ENCODE measurements at regions not wholly inside any gene's neighbourhood (a gene's known extent, or its start where the extent isn't known, plus 50 kb on each side); places are given as distances from the start of the nearest gene placed in this dataset.
"Not testable (repeated sequence)": the region's sequence is repeated elsewhere in the genome, so short reads cannot be mapped to it uniquely, and the experiment has no call there.

- Histone ChIP-seq H3K9me3 (ENCODE audit: control insufficient read depth, low read depth, low read length) (no peaks in the 10 kb centered on the region), H3K36me3 (ENCODE audit: control insufficient read depth in 2 of 2, extremely low read depth in 1 of 2, insufficient read depth in 2 of 2, low read length in 2 of 2) (no peaks in the 10 kb centered on the region), H3K9me1 (ENCODE audit: control insufficient read depth, extremely low read depth, insufficient read depth, low read length) (no peaks in the 10 kb centered on the region), H3K4me1 (ENCODE audit: control insufficient read depth, extremely low read depth, insufficient read depth, low read length) (no peaks in the 10 kb centered on the region), H3K9ac (ENCODE audit: control insufficient read depth, extremely low read depth, insufficient read depth, low read length) (no peak overlapping the region), H3K4me3 (ENCODE audit: control insufficient read depth in 2 of 3, extremely low read depth in 1 of 3, insufficient read depth in 2 of 3, low read depth in 1 of 3, low read length in 3 of 3) (no peak overlapping the region), H3K27ac (ENCODE audit: control insufficient read depth, insufficient read depth, low read length) (no peak overlapping the region), H3K4me2 (ENCODE audit: control insufficient read depth, extremely low read depth, insufficient read depth, low read depth, low read length) (no peak overlapping the region), H4K20me1 (ENCODE audit: control insufficient read depth, extremely low read depth, insufficient read depth, low read length) (no peaks in the 10 kb centered on the region), H2AFZ (ENCODE audit: control insufficient read depth, low read length) (no peak overlapping the region), H3K79me2 (ENCODE audit: control insufficient read depth, insufficient read depth, low read length) (no peaks in the 10 kb centered on the region), H3K27me3 (ENCODE audit: control insufficient read depth, extremely low read depth, insufficient read depth, low read length) (no peaks in the 10 kb centered on the region)
- dilution Hi-C loops (cut with MboI; ENCODE audit: extremely low pct_ligation_motif_present, low sequenced_read_pairs), result no loop called here
- FAIRE-seq (no peak), DNase-seq (ENCODE audit: low read depth, low spot score) (no peak)
- no peak for TF ChIP-seq EZH2 (IDR thresholded peaks at IDR 0.05; ENCODE audit: low read length)
- no peak for TF ChIP-seq CTCF (optimal IDR thresholded peaks at IDR 0.05 in 1 of 3, IDR thresholded peaks at IDR 0.05 in 1 of 3, conservative IDR thresholded peaks at IDR 0.05 in 1 of 3; ENCODE audit: extremely low read depth in 1 of 3, insufficient read depth in 2 of 3, low read length in 3 of 3)
These were observed 78.3 kb downstream of the BTBD3 start for GRCh38 chr20:11995805-11996567.

- H4K20me1 ChIP-seq (ENCODE audit: control insufficient read depth, extremely low read depth, insufficient read depth, low read length); H3K36me3 ChIP-seq (ENCODE audit: control insufficient read depth in 2 of 2, extremely low read depth in 1 of 2, insufficient read depth in 2 of 2, low read length in 2 of 2); H3K9me3 ChIP-seq (ENCODE audit: control insufficient read depth, low read depth, low read length); H3K27me3 ChIP-seq (ENCODE audit: control insufficient read depth, extremely low read depth, insufficient read depth, low read length); H3K79me2 ChIP-seq (ENCODE audit: control insufficient read depth, insufficient read depth, low read length); H3K4me1 ChIP-seq (ENCODE audit: control insufficient read depth, extremely low read depth, insufficient read depth, low read length); H3K9ac ChIP-seq (ENCODE audit: control insufficient read depth, extremely low read depth, insufficient read depth, low read length); H3K27ac ChIP-seq (ENCODE audit: control insufficient read depth, insufficient read depth, low read length); H3K4me2 ChIP-seq (ENCODE audit: control insufficient read depth, extremely low read depth, insufficient read depth, low read depth, low read length); H2AFZ ChIP-seq (ENCODE audit: control insufficient read depth, low read length); DNase-seq (ENCODE audit: low read depth, low spot score); H3K9me1 ChIP-seq (ENCODE audit: control insufficient read depth, extremely low read depth, insufficient read depth, low read length); FAIRE-seq; dilution Hi-C loops (cut with MboI; ENCODE audit: extremely low pct_ligation_motif_present, low sequenced_read_pairs); H3K4me3 ChIP-seq (ENCODE audit: control insufficient read depth in 2 of 3, extremely low read depth in 1 of 3, insufficient read depth in 2 of 3, low read depth in 1 of 3, low read length in 3 of 3): not testable (repeated sequence)
These were observed 87.1 kb downstream of the BTBD3 start for GRCh38 chr20:12004776-12005175.
